ENCODE measurements at regions not wholly inside any gene's neighbourhood (a gene's known extent, or its start where the extent isn't known, plus 50 kb on each side); places are given as distances from the start of the nearest gene placed in this dataset.

DNA sequence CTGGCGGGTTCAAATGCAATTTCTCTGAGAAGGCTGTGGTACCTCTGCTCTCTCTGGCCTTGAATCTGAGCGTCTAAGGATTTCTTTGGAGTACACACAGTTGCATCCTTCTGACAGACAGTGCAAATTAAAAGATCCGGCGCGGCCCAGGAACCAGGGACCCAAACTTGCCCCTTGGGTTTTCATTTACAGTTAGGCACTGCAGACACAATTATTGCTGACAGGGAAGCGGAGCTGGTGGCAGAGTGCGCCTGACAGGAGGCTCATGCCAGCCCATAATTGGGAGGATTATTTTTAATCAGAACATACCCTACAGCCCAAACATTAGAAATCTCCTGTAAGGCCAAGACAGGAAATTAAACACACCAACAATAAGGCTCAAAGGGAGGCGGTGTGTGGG, 1023.4 kb upstream of the RBFOX1 start (continued):
- TF ChIP-seq, protein P1, sequence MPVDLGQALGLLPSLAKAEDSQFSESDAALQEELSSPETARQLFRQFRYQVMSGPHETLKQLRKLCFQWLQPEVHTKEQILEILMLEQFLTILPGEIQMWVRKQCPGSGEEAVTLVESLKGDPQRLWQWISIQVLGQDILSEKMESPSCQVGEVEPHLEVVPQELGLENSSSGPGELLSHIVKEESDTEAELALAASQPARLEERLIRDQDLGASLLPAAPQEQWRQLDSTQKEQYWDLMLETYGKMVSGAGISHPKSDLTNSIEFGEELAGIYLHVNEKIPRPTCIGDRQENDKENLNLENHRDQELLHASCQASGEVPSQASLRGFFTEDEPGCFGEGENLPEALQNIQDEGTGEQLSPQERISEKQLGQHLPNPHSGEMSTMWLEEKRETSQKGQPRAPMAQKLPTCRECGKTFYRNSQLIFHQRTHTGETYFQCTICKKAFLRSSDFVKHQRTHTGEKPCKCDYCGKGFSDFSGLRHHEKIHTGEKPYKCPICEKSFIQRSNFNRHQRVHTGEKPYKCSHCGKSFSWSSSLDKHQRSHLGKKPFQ (CRISPR knock-in tag; IDR thresholded peaks at IDR 0.05; ENCODE audit: insufficient replicate concordance): no peak

DNA sequence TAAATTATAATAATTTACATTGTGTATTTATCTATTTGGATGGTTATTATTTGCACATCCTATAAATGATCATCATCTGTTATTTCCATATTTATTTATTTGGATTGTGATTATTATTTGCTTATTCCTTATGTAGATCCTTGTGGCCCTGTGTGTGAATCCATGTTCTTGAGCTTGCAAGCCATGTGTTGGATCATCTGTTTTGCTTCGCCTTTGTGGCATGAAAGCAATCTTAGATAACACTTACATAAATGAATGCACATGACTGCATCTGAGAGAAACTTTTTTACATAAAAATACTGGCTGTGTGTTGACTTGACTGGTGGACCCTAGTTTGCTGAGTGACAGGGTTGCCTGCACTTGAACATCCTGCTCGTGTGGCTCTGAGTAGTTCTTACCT, 1024.5 kb upstream of the RBFOX1 start:
- H2AFZ ChIP-seq (ENCODE audit: low read length): no peak overlapping the region
- BruUV-seq (replicated peaks): no TSS peak
- ChIA-PET CTCF (ENCODE audit: low intra/inter-chr PET ratio, low total read pairs) (no interaction called here), POLR2A (no interaction called here)
- TF ChIP-seq RELA (CRISPR knock-in tag; IDR thresholded peaks at IDR 0.05) (no peak), RAD21 (CRISPR knock-in tag; IDR thresholded peaks at IDR 0.05) (no peak), ZNF382 (CRISPR knock-in tag; IDR thresholded peaks at IDR 0.05; ENCODE audit: borderline replicate concordance) (no peak), FOXP1 (IDR thresholded peaks at IDR 0.05) (no peak), FOXP1 (CRISPR knock-in tag; IDR thresholded peaks at IDR 0.05) (no peak), CCAR2 (optimal IDR thresholded peaks at IDR 0.05; ENCODE audit: low read depth, low read length) (no peak), ELF1 (CRISPR knock-in tag; IDR thresholded peaks at IDR 0.05) (no peak), MYNN (CRISPR knock-in tag; IDR thresholded peaks at IDR 0.05; ENCODE audit: low read depth) (no peak), BHLHE40 (IDR thresholded peaks at IDR 0.05; ENCODE audit: low read length) (no peak), KDM2A (CRISPR knock-in tag; IDR thresholded peaks at IDR 0.05; ENCODE audit: borderline replicate concordance, low read depth) (no peak)
- TF ChIP-seq, protein P2, sequence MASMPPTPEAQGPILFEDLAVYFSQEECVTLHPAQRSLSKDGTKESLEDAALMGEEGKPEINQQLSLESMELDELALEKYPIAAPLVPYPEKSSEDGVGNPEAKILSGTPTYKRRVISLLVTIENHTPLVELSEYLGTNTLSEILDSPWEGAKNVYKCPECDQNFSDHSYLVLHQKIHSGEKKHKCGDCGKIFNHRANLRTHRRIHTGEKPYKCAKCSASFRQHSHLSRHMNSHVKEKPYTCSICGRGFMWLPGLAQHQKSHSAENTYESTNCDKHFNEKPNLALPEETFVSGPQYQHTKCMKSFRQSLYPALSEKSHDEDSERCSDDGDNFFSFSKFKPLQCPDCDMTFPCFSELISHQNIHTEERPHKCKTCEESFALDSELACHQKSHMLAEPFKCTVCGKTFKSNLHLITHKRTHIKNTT (CRISPR knock-in tag; IDR thresholded peaks at IDR 0.05): no peak
- TF ChIP-seq, protein P3, sequence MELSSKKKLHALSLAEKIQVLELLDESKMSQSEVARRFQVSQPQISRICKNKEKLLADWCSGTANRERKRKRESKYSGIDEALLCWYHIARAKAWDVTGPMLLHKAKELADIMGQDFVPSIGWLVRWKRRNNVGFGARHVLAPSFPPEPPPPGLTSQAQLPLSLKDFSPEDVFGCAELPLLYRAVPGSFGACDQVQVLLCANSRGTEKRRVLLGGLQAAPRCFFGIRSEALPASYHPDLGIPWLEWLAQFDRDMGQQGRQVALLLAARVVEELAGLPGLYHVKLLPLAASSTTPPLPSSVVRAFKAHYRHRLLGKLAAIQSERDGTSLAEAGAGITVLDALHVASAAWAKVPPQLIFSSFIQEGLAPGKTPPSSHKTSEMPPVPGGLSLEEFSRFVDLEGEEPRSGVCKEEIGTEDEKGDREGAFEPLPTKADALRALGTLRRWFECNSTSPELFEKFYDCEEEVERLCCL (CRISPR knock-in tag; IDR thresholded peaks at IDR 0.05; ENCODE audit: borderline replicate concordance): no peak
- TF ChIP-seq, protein P4, sequence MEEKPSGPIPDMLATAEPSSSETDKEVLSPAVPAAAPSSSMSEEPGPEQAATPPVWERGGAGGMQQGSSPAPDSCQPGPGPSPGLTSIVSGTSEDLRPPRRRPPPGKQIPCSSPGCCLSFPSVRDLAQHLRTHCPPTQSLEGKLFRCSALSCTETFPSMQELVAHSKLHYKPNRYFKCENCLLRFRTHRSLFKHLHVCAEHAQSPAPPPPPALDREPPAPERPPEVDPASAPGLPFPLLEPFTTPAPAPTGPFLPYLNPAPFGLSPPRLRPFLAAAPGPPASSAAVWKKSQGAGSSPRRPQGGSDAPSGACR (CRISPR knock-in tag; IDR thresholded peaks at IDR 0.05): no peak
- TF ChIP-seq, protein P5, sequence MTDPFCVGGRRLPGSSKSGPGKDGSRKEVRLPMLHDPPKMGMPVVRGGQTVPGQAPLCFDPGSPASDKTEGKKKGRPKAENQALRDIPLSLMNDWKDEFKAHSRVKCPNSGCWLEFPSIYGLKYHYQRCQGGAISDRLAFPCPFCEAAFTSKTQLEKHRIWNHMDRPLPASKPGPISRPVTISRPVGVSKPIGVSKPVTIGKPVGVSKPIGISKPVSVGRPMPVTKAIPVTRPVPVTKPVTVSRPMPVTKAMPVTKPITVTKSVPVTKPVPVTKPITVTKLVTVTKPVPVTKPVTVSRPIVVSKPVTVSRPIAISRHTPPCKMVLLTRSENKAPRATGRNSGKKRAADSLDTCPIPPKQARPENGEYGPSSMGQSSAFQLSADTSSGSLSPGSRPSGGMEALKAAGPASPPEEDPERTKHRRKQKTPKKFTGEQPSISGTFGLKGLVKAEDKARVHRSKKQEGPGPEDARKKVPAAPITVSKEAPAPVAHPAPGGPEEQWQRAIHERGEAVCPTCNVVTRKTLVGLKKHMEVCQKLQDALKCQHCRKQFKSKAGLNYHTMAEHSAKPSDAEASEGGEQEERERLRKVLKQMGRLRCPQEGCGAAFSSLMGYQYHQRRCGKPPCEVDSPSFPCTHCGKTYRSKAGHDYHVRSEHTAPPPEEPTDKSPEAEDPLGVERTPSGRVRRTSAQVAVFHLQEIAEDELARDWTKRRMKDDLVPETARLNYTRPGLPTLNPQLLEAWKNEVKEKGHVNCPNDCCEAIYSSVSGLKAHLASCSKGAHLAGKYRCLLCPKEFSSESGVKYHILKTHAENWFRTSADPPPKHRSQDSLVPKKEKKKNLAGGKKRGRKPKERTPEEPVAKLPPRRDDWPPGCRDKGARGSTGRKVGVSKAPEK (CRISPR knock-in tag; IDR thresholded peaks at IDR 0.05; ENCODE audit: borderline replicate concordance): no peak
- TF ChIP-seq, protein P6, sequence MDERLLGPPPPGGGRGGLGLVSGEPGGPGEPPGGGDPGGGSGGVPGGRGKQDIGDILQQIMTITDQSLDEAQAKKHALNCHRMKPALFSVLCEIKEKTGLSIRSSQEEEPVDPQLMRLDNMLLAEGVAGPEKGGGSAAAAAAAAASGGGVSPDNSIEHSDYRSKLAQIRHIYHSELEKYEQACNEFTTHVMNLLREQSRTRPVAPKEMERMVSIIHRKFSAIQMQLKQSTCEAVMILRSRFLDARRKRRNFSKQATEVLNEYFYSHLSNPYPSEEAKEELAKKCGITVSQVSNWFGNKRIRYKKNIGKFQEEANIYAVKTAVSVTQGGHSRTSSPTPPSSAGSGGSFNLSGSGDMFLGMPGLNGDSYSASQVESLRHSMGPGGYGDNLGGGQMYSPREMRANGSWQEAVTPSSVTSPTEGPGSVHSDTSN (CRISPR knock-in tag; IDR thresholded peaks at IDR 0.05): no peak
- H4K20me1 ChIP-seq (ENCODE audit: insufficient read depth, low read length): no peaks in the 10 kb centered on the region
- no peaks in the 10 kb centered on the region for H3K36me3 ChIP-seq (replicated peaks in 1 of 2; ENCODE audit: control insufficient read depth in 1 of 2, insufficient read depth in 2 of 2, low read length in 2 of 2)
- H3K9ac ChIP-seq (ENCODE audit: insufficient read depth, low read depth, low read length): no peak overlapping the region
- H3K27me3 ChIP-seq (ENCODE audit: control insufficient read depth in 1 of 2, insufficient read depth in 2 of 2, low read length in 2 of 2): no peaks in the 10 kb centered on the region
- H3K4me3 ChIP-seq (replicated peaks in 1 of 3; ENCODE audit: insufficient read depth in 1 of 3, low read depth in 2 of 3, low read length in 3 of 3): no peak overlapping the region
- no peak for ATAC-seq
- no peak for FAIRE-seq
- intact Hi-C loops (cut with micrococcal nuclease; ENCODE audit: unreplicated experiment) (no loop called here), in situ Hi-C loops (cut with HindIII; ENCODE audit: extremely low pct_ligation_motif_present, low pct_unique_long_range_greater_than_20kb) (no loop called here)
- 19% methylated on average over 2 of the region's 2 CpGs for WGBS (ENCODE audit: low lambda C conversion rate)
- H3K9me3 ChIP-seq (ENCODE audit: low read length): no peaks in the 10 kb centered on the region
- H3K4me1 ChIP-seq (ENCODE audit: insufficient read depth, low read length): no peaks in the 10 kb centered on the region
- DNase-seq (ENCODE audit: low spot score): no peak
- no peak overlapping the region for H3K4me2 ChIP-seq (ENCODE audit: low read depth, low read length)
- no peak overlapping the region for H3K27ac ChIP-seq (ENCODE audit: extremely low read length, insufficient read depth, low read length)
- H3K79me2 ChIP-seq (ENCODE audit: insufficient read depth, low read length): no peaks in the 10 kb centered on the region

All from HepG2 (cell line).